GM23338 (cell line): ENCODE measurements at regions not wholly inside any gene's neighbourhood (a gene's known extent, or its start where the extent isn't known, plus 50 kb on each side); places are given as distances from the start of the nearest gene placed in this dataset.

Experiments
- ATAC-seq: fragments of 200-7000 bp; cut with Tn5 transposase; 3 replicates; pipeline ENCODE4 v1.9.1; 2020
- DNase-seq: peaks from one replicate; pipeline ENCODE4 v3.0.0-alpha.2; 2015; ENCODE audit warnings: low spot score
- H2AFZ ChIP-seq: fragments of 200-600 bp; sonication (generic); 2 replicates; pipeline ENCODE4 v1.8.0; 2016; ENCODE audit warnings: antibody characterized with exemption, mild to moderate bottlenecking, moderate library complexity
- H3F3A ChIP-seq: fragments of 200-600 bp; sonication (generic); replicated peaks from 2 replicates; pipeline ENCODE4 v1.8.0; 2017; ENCODE audit warnings: antibody characterized with exemption, mixed run types, low read depth
- H3K27ac ChIP-seq: fragments of 200-600 bp; sonication (generic); 2 replicates; pipeline ENCODE4 v1.6.1; 2016; ENCODE audit warnings: low read depth
- H3K27me3 ChIP-seq: fragments of 200-600 bp; sonication (generic); 2 replicates; pipeline ENCODE4 v1.8.0; 2016; ENCODE audit warnings: mild to moderate bottlenecking, mixed run types, moderate library complexity; ENCODE audit not compliant: insufficient read depth
- H3K36me3 ChIP-seq: fragments of 200-600 bp; sonication (generic); 2 replicates; pipeline ENCODE4 v1.8.0; 2016; ENCODE audit warnings: mild to moderate bottlenecking; ENCODE audit not compliant: insufficient read depth
- H3K4me1 ChIP-seq: fragments of 200-600 bp; sonication (generic); 2 replicates; pipeline ENCODE4 v1.8.0; 2016; ENCODE audit warnings: mild to moderate bottlenecking, moderate library complexity; ENCODE audit not compliant: insufficient read depth
- H3K4me2 ChIP-seq: fragments of 200-600 bp; sonication (generic); 2 replicates; pipeline ENCODE4 v1.7.1; 2017; ENCODE audit warnings: mixed run types
- H3K4me3 ChIP-seq: fragments of 200-600 bp; sonication (generic); 2 replicates; pipeline ENCODE4 v1.6.1; 2016; ENCODE audit warnings: mixed run types
- H3K79me2 ChIP-seq: fragments of 200-600 bp; sonication (generic); replicated peaks from 2 replicates; pipeline ENCODE4 v1.8.0; 2017; ENCODE audit warnings: mild to moderate bottlenecking; ENCODE audit not compliant: insufficient read depth
- H3K9me2 ChIP-seq: fragments of 200-600 bp; sonication (generic); 2 replicates; pipeline ENCODE4 v1.8.0; 2017; ENCODE audit not compliant: insufficient read depth
- H4K20me1 ChIP-seq: fragments of 200-600 bp; sonication (generic); replicated peaks from 2 replicates; pipeline ENCODE4 v1.8.0; 2017; ENCODE audit warnings: mild to moderate bottlenecking; ENCODE audit not compliant: insufficient read depth
- H3K27ac Mint-ChIP-seq: 2 replicates; pipeline ENCODE4 v1.8.0; 2020; ENCODE audit warnings: inconsistent platforms, mild to moderate bottlenecking, moderate library complexity, mixed read lengths
- H3K27me3 Mint-ChIP-seq: 3 replicates; pipeline ENCODE4 v1.8.0; 2022; ENCODE audit warnings: low read depth, mild to moderate bottlenecking, moderate library complexity, mixed read lengths, inconsistent platforms; ENCODE audit not compliant: insufficient read depth, poor library complexity
- H3K36me3 Mint-ChIP-seq: 3 replicates; pipeline ENCODE4 v1.8.0; 2021; ENCODE audit warnings: low read depth, mild to moderate bottlenecking, inconsistent platforms, moderate library complexity, mixed read lengths
- H3K4me1 Mint-ChIP-seq: 3 replicates; pipeline ENCODE4 v1.8.0; 2020; ENCODE audit warnings: mild to moderate bottlenecking, inconsistent platforms, mixed read lengths
- H3K4me3 Mint-ChIP-seq: 3 replicates; pipeline ENCODE4 v1.8.0; 2021; ENCODE audit warnings: moderate library complexity, mild to moderate bottlenecking, inconsistent platforms, mixed read lengths
- H3K9me3 Mint-ChIP-seq: 3 replicates; pipeline ENCODE4 v1.8.0; 2020; ENCODE audit warnings: moderate library complexity, mild to moderate bottlenecking, inconsistent platforms, mixed read lengths
- CREB1 ChIP-seq: fragments of 250-450 bp; sonication (Bioruptor Pico); IDR thresholded peaks from 2 replicates; pipeline ENCODE4 v1.5.0; 2020; ENCODE audit warnings: low read depth, mild to moderate bottlenecking, moderate library complexity
- EZH2 ChIP-seq: fragments of 200-600 bp; sonication (generic); IDR thresholded peaks from one replicate; pipeline ENCODE4 v1.8.0; 2017; ENCODE audit warnings: antibody characterized with exemption, mild to moderate bottlenecking, low read depth; ENCODE audit not compliant: unreplicated experiment
- EZH2phosphoT487 ChIP-seq: fragments of 200-600 bp; sonication (generic); IDR thresholded peaks from one replicate; pipeline ENCODE4 v1.8.1; 2018; ENCODE audit warnings: antibody characterized with exemption; ENCODE audit not compliant: unreplicated experiment
- JUNB ChIP-seq: IDR thresholded peaks from one replicate; pipeline ENCODE4 v1.6.1; 2016; ENCODE audit warnings: antibody characterized with exemption; ENCODE audit not compliant: unreplicated experiment
- NANOG ChIP-seq: IDR thresholded peaks from 2 replicates; pipeline ENCODE4 v1.6.1; 2016; ENCODE audit warnings: antibody characterized with exemption, borderline replicate concordance
- POLR2AphosphoS5 ChIP-seq: IDR thresholded peaks from 2 replicates; pipeline ENCODE4 v1.6.1; 2016; ENCODE audit warnings: antibody characterized with exemption, low read depth
- ZNF114 ChIP-seq: fragments of 250-450 bp; sonication (Bioruptor Pico); IDR thresholded peaks from 2 replicates; pipeline ENCODE4 v1.5.0; 2020; ENCODE audit warnings: mild to moderate bottlenecking, moderate library complexity
- ZNF331 ChIP-seq: fragments of 250-450 bp; sonication (Bioruptor Pico); IDR thresholded peaks from 2 replicates; pipeline ENCODE4 v1.5.0; 2020; ENCODE audit warnings: low read depth, mild to moderate bottlenecking, moderate library complexity
- TF ChIP-seq, protein P1 (sequence below), 2 experiments: fragments of 200-600 bp in 1 of 2; sonication (generic) in 1 of 2; conservative IDR thresholded peaks; 2 replicates each; pipeline versions ENCODE4 v1.5.1 to v1.6.1; 2016 to 2017; ENCODE audit warnings: antibody characterized with exemption in 2 of 2, low read depth in 2 of 2, mild to moderate bottlenecking in 2 of 2, moderate library complexity in 1 of 2
- TF ChIP-seq, protein P2 (sequence below): IDR thresholded peaks from one replicate; pipeline ENCODE4 v1.6.1; 2018; ENCODE audit warnings: antibody characterized with exemption; ENCODE audit not compliant: unreplicated experiment
- TF ChIP-seq, protein P3 (sequence below): fragments of 250-450 bp; sonication (Bioruptor Pico); IDR thresholded peaks from 2 replicates; pipeline ENCODE4 v1.5.0; 2020; ENCODE audit warnings: mild to moderate bottlenecking, moderate library complexity

DNA sequence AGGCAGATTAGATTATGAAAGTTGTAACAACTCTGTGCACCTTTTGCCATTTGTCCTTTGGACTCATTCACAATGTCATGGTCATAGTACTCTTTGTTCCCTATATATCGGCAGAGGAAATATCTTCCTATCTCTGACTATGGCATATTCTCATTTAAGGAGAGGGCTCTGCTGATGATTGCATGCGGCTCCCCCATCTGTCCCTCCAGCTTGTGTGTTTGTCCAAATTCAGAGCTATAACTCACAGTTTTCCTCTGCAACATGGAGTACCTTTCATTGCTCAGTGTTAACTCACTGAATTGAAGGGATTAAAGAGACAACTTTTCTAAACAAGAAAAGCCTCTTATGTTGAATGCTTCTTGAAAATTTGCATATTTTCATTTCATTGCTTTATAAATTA lies 145.5 kb downstream of the OTUD1 start:
- Histone ChIP-seq H3K9me2 (0 out of 2 replicates have a peak, but pooled peaks cover 11% of the 10 kb centered on the region), H3K4me1 (no peaks in the 10 kb centered on the region), H3K27ac (no peak overlapping the region), H3K36me3 (no peaks in the 10 kb centered on the region), H4K20me1 (no peaks in the 10 kb centered on the region), H3K4me3 (no peak overlapping the region), H3F3A (no peaks in the 10 kb centered on the region), H3K27me3 (no peaks in the 10 kb centered on the region), H3K79me2 (no peaks in the 10 kb centered on the region), H3K4me2 (no peak overlapping the region), H2AFZ (no peak overlapping the region)
- Mint-ChIP-seq H3K27ac (no peak overlapping the region), H3K27me3 (no peaks in the 10 kb centered on the region), H3K36me3 (no peaks in the 10 kb centered on the region), H3K9me3 (peaks cover 19% of the 10 kb centered on the region; the same call in 2 of the 3 replicates), H3K4me3 (no peak overlapping the region), H3K4me1 (no peaks in the 10 kb centered on the region)
- no peak for TF ChIP-seq EZH2phosphoT487
- DNase-seq, result no peak
- ATAC-seq, result no peak

DNA sequence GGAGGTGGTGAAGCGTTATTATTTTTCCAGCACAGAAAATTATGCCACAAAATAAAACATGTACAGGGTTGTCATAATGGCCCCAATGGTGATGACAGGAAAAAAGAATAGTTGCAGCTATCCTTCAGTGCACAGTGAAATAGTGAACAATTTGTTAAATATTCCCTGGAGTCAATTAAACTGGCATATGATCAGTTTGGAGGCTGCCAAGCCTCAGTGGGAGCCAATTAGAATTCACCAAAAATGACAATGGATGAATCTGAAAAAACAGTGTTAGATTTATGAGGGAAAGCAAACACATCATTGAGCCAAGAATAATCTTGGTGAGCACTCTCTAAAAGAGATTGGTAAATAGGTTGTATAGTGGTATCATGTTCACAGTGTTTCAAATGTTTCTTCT lies 146.3 kb downstream of the OTUD1 start:
- no peaks in the 10 kb centered on the region for H3K27me3 ChIP-seq
- 0 out of 2 replicates have a peak, but pooled peaks cover 7% of the 10 kb centered on the region for H3K9me2 ChIP-seq
- H2AFZ ChIP-seq, result no peak overlapping the region
- H3F3A ChIP-seq, result no peaks in the 10 kb centered on the region
- H3K4me1 ChIP-seq, result no peaks in the 10 kb centered on the region
- no peak for DNase-seq
- H3K27ac Mint-ChIP-seq, result no peak overlapping the region
- peaks cover 19% of the 10 kb centered on the region; the same call in 2 of the 3 replicates for H3K9me3 Mint-ChIP-seq
- no peaks in the 10 kb centered on the region for H3K36me3 ChIP-seq
- H3K4me3 ChIP-seq, result no peak overlapping the region
- no peaks in the 10 kb centered on the region for H4K20me1 ChIP-seq
- no peaks in the 10 kb centered on the region for H3K36me3 Mint-ChIP-seq
- H3K27ac ChIP-seq, result no peak overlapping the region
- no peaks in the 10 kb centered on the region for H3K79me2 ChIP-seq
- H3K4me2 ChIP-seq, result no peak overlapping the region
- H3K4me1 Mint-ChIP-seq, result no peaks in the 10 kb centered on the region
- no peak for ATAC-seq
- no peak overlapping the region for H3K4me3 Mint-ChIP-seq
- H3K27me3 Mint-ChIP-seq, result no peaks in the 10 kb centered on the region
- TF ChIP-seq, protein P1, sequence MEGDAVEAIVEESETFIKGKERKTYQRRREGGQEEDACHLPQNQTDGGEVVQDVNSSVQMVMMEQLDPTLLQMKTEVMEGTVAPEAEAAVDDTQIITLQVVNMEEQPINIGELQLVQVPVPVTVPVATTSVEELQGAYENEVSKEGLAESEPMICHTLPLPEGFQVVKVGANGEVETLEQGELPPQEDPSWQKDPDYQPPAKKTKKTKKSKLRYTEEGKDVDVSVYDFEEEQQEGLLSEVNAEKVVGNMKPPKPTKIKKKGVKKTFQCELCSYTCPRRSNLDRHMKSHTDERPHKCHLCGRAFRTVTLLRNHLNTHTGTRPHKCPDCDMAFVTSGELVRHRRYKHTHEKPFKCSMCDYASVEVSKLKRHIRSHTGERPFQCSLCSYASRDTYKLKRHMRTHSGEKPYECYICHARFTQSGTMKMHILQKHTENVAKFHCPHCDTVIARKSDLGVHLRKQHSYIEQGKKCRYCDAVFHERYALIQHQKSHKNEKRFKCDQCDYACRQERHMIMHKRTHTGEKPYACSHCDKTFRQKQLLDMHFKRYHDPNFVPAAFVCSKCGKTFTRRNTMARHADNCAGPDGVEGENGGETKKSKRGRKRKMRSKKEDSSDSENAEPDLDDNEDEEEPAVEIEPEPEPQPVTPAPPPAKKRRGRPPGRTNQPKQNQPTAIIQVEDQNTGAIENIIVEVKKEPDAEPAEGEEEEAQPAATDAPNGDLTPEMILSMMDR (conservative IDR thresholded peaks at IDR 0.05; ENCODE audit: low read depth in 2 of 2), result no peak
- no peak for TF ChIP-seq JUNB
- TF ChIP-seq ZNF331 (CRISPR knock-in tag), result no peak
- no peak for TF ChIP-seq EZH2phosphoT487
- no peak for TF ChIP-seq CREB1 (CRISPR knock-in tag)
- TF ChIP-seq, protein P2, sequence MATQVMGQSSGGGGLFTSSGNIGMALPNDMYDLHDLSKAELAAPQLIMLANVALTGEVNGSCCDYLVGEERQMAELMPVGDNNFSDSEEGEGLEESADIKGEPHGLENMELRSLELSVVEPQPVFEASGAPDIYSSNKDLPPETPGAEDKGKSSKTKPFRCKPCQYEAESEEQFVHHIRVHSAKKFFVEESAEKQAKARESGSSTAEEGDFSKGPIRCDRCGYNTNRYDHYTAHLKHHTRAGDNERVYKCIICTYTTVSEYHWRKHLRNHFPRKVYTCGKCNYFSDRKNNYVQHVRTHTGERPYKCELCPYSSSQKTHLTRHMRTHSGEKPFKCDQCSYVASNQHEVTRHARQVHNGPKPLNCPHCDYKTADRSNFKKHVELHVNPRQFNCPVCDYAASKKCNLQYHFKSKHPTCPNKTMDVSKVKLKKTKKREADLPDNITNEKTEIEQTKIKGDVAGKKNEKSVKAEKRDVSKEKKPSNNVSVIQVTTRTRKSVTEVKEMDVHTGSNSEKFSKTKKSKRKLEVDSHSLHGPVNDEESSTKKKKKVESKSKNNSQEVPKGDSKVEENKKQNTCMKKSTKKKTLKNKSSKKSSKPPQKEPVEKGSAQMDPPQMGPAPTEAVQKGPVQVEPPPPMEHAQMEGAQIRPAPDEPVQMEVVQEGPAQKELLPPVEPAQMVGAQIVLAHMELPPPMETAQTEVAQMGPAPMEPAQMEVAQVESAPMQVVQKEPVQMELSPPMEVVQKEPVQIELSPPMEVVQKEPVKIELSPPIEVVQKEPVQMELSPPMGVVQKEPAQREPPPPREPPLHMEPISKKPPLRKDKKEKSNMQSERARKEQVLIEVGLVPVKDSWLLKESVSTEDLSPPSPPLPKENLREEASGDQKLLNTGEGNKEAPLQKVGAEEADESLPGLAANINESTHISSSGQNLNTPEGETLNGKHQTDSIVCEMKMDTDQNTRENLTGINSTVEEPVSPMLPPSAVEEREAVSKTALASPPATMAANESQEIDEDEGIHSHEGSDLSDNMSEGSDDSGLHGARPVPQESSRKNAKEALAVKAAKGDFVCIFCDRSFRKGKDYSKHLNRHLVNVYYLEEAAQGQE, result no peak
- no peak for TF ChIP-seq POLR2AphosphoS5
- TF ChIP-seq, protein P3, sequence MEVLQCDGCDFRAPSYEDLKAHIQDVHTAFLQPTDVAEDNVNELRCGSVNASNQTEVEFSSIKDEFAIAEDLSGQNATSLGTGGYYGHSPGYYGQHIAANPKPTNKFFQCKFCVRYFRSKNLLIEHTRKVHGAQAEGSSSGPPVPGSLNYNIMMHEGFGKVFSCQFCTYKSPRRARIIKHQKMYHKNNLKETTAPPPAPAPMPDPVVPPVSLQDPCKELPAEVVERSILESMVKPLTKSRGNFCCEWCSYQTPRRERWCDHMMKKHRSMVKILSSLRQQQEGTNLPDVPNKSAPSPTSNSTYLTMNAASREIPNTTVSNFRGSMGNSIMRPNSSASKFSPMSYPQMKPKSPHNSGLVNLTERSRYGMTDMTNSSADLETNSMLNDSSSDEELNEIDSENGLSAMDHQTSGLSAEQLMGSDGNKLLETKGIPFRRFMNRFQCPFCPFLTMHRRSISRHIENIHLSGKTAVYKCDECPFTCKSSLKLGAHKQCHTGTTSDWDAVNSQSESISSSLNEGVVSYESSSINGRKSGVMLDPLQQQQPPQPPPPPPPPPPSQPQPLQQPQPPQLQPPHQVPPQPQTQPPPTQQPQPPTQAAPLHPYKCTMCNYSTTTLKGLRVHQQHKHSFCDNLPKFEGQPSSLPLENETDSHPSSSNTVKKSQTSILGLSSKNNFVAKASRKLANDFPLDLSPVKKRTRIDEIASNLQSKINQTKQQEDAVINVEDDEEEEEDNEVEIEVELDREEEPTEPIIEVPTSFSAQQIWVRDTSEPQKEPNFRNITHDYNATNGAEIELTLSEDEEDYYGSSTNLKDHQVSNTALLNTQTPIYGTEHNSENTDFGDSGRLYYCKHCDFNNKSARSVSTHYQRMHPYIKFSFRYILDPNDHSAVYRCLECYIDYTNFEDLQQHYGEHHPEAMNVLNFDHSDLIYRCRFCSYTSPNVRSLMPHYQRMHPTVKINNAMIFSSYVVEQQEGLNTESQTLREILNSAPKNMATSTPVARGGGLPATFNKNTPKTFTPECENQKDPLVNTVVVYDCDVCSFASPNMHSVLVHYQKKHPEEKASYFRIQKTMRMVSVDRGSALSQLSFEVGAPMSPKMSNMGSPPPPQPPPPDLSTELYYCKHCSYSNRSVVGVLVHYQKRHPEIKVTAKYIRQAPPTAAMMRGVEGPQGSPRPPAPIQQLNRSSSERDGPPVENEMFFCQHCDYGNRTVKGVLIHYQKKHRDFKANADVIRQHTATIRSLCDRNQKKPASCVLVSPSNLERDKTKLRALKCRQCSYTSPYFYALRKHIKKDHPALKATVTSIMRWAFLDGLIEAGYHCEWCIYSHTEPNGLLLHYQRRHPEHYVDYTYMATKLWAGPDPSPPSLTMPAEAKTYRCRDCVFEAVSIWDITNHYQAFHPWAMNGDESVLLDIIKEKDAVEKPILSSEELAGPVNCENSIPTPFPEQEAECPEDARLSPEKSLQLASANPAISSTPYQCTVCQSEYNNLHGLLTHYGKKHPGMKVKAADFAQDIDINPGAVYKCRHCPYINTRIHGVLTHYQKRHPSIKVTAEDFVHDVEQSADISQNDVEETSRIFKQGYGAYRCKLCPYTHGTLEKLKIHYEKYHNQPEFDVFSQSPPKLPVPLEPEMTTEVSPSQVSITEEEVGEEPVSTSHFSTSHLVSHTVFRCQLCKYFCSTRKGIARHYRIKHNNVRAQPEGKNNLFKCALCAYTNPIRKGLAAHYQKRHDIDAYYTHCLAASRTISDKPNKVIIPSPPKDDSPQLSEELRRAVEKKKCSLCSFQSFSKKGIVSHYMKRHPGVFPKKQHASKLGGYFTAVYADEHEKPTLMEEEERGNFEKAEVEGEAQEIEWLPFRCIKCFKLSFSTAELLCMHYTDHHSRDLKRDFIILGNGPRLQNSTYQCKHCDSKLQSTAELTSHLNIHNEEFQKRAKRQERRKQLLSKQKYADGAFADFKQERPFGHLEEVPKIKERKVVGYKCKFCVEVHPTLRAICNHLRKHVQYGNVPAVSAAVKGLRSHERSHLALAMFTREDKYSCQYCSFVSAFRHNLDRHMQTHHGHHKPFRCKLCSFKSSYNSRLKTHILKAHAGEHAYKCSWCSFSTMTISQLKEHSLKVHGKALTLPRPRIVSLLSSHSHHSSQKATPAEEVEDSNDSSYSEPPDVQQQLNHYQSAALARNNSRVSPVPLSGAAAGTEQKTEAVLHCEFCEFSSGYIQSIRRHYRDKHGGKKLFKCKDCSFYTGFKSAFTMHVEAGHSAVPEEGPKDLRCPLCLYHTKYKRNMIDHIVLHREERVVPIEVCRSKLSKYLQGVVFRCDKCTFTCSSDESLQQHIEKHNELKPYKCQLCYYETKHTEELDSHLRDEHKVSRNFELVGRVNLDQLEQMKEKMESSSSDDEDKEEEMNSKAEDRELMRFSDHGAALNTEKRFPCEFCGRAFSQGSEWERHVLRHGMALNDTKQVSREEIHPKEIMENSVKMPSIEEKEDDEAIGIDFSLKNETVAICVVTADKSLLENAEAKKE (CRISPR knock-in tag), result no peak
- TF ChIP-seq EZH2, result no peak
- no peak for TF ChIP-seq ZNF114 (CRISPR knock-in tag)
- TF ChIP-seq NANOG, result no peak
